Testis (tissue), 2 donors: ENCODE measurements at regions not wholly inside any gene's neighbourhood (a gene's known extent, or its start where the extent isn't known, plus 50 kb on each side); places are given as distances from the start of the nearest gene placed in this dataset.

Experiments
- DNase-seq: peaks from one replicate; pipeline ENCODE4 v3.0.0-alpha.2; 2019
- H3K27ac ChIP-seq, 2 donors: fragments of 200-600 bp; sonication (generic); one replicate each; pipeline ENCODE4 v1.5.1; 2019
- H3K27me3 ChIP-seq: fragments of 200-600 bp; sonication (generic); one replicate; pipeline ENCODE4 v1.5.1; 2019
- H3K36me3 ChIP-seq: fragments of 200-600 bp; sonication (generic); one replicate; pipeline ENCODE4 v1.5.1; 2017; ENCODE audit warnings: low read depth; ENCODE audit errors: missing control alignments
- H3K4me1 ChIP-seq: fragments of 200-600 bp; sonication (generic); one replicate; pipeline ENCODE4 v1.5.1; 2019
- H3K4me3 ChIP-seq, 2 donors: fragments of 200-600 bp; sonication (generic); one replicate each; pipeline ENCODE4 v1.5.1; 2017 to 2019
- H3K9me3 ChIP-seq: fragments of 200-600 bp; sonication (generic); one replicate; pipeline ENCODE4 v1.5.1; 2017
- POLR2A ChIP-seq: fragments of 450-650 bp; IDR thresholded peaks from one replicate; pipeline ENCODE4 v1.6.1; 2017; ENCODE audit warnings: antibody characterized with exemption, mild to moderate bottlenecking, moderate library complexity
- WGBS, 2 donors: methylation state at CpG; one replicate each; pipeline ENCODE4 v1.1.5; 2018; 5-methylcytosine and 5-hydroxymethylcytosine counted together
- intact Hi-C: fragments of 100-400 bp; cut with DNase I; formaldehyde crosslinking; loops from one replicate; pipeline ENCODE4 v1.15.1; 2023; ENCODE audit warnings: low total_unique reads
- TF ChIP-seq, protein P1 (sequence below), 3 experiments: fragments of 450-650 bp in 2 of 3; fragments of 200-600 bp in 1 of 3; sonication (generic) in 1 of 3; IDR thresholded peaks; one replicate each; pipeline ENCODE4 v1.5.1; 2016 to 2019; ENCODE audit warnings: antibody characterized with exemption in 3 of 3, mild to moderate bottlenecking in 2 of 3, moderate library complexity in 1 of 3

DNA sequence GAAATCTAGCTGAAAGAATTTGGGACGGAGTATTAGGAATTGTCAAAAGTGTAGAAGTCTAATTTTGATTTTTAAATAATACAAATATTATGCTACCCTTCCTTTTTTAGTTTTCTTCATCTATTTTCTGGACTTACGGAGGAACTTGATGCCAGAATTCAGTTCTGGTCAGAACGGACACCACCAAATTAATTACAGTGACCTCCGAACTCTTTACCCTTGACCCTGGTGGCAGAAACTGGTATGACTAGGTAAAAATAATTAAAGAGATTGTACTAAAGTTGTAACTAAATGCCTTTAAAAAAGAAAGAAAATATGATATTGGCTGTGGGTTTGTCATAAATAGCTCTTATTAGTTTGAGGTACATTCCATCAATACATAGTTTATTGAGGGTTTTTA, 751.1 kb upstream of the MAP3K7 start:
- no peak for DNase-seq
- Histone ChIP-seq H3K36me3 (no peaks in the 10 kb centered on the region), H3K27ac (no peak overlapping the region), H3K9me3 (no peaks in the 10 kb centered on the region), H3K27me3 (no peaks in the 10 kb centered on the region), H3K4me1 (no peaks in the 10 kb centered on the region), H3K4me3 (no peak overlapping the region)
- intact Hi-C loops: no loop called here
- TF ChIP-seq POLR2A: no peak
- TF ChIP-seq, protein P1, sequence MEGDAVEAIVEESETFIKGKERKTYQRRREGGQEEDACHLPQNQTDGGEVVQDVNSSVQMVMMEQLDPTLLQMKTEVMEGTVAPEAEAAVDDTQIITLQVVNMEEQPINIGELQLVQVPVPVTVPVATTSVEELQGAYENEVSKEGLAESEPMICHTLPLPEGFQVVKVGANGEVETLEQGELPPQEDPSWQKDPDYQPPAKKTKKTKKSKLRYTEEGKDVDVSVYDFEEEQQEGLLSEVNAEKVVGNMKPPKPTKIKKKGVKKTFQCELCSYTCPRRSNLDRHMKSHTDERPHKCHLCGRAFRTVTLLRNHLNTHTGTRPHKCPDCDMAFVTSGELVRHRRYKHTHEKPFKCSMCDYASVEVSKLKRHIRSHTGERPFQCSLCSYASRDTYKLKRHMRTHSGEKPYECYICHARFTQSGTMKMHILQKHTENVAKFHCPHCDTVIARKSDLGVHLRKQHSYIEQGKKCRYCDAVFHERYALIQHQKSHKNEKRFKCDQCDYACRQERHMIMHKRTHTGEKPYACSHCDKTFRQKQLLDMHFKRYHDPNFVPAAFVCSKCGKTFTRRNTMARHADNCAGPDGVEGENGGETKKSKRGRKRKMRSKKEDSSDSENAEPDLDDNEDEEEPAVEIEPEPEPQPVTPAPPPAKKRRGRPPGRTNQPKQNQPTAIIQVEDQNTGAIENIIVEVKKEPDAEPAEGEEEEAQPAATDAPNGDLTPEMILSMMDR (IDR thresholded peaks at IDR 0.05): peak in 2 of 3 experiments; percentile 2 to 61
- 92 to 94% methylated on average over 4 of the region's 4 CpGs for WGBS, 2 donors

DNA sequence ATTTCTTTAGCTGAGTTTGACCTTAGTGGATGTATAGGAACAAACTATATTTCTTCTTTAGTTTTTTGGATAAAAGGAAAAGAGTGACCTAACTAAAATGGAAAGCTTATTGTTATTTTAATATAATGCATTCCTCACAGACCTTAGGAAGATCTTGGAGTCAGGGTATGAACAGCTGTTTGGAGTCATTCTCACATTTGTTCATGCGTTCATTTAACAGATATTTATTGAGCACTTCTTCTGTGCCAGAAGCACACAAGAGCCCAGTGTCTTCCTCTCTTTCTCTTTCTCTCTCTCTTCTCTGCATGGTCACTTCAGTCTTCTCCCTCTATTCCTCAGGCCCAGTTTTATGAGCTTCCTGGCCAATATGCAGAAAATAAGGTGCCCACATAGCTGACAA, 744.0 kb upstream of the MAP3K7 start:
- intact Hi-C loops: no loop called here

DNA sequence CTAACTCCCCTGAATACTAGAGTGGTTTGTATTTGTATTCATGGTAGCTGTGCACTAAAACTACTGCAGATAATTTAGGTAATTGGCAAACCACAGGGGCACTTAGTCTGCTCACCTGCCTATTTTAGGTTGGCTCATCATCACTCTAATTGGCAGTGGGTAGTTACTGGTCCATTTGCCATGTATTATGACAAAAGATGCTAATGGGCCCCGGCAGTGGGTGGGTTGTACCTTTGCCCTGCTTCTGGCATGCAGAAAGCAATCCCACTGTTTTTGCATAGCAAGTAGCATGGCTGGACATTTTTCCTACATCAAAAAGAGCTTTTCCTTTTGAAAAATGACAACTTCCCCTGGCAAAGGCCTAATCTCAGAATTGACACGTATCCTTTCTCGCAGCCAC, 741.4 kb upstream of the MAP3K7 start:
- no peaks in the 10 kb centered on the region for H3K9me3 ChIP-seq
- TF ChIP-seq, protein P1 (IDR thresholded peaks at IDR 0.05): no peak
- no peak for TF ChIP-seq POLR2A
- H3K36me3 ChIP-seq: no peaks in the 10 kb centered on the region
- DNase-seq: no peak
- intact Hi-C loops: no loop called here
- no peaks in the 10 kb centered on the region for H3K27me3 ChIP-seq
- 92 to 94% methylated on average over 3 of the region's 3 CpGs for WGBS, 2 donors
- no peak overlapping the region for H3K4me3 ChIP-seq
- no peaks in the 10 kb centered on the region for H3K4me1 ChIP-seq
- H3K27ac ChIP-seq: no peak overlapping the region

More for the DNA sequence above, 744.0 kb upstream of the MAP3K7 start:
- DNase-seq: no peak
- H3K27me3 ChIP-seq: no peaks in the 10 kb centered on the region
- no peak overlapping the region for H3K27ac ChIP-seq
- H3K36me3 ChIP-seq: no peaks in the 10 kb centered on the region
- H3K4me3 ChIP-seq: no peak overlapping the region
- WGBS, 2 donors: 65 to 86% methylated on average over 1 of the region's 1 CpG
- H3K4me1 ChIP-seq: no peaks in the 10 kb centered on the region
- no peaks in the 10 kb centered on the region for H3K9me3 ChIP-seq
- TF ChIP-seq, protein P1 (IDR thresholded peaks at IDR 0.05): no peak
- TF ChIP-seq POLR2A: no peak

DNA sequence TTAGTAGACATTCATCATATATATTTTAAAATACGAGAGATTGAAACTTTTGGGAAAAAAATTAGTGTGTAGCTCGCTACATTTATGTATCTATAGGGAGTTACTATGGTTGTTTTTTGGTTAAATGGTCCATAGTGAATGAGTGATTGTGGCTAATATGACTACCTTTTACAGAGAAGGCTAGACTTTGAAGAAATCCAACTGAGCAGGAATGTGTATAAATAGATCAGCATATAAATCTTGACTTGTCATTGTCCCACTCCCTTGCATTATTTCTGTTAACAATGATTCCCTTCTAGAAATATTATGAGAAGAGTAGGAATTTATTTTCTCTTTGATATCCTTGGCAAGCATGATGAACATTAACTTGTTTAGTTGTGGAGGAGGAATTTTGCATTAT, 737.8 kb upstream of the MAP3K7 start:
- no peaks in the 10 kb centered on the region for H3K27me3 ChIP-seq
- intact Hi-C loops: no loop called here
- H3K27ac ChIP-seq: no peak overlapping the region
- no peaks in the 10 kb centered on the region for H3K36me3 ChIP-seq
- TF ChIP-seq, protein P1 (IDR thresholded peaks at IDR 0.05): no peak
- TF ChIP-seq POLR2A: no peak
- 95 to 96% methylated on average over 2 of the region's 2 CpGs for WGBS, 2 donors
- H3K4me3 ChIP-seq: no peak overlapping the region
- H3K9me3 ChIP-seq: no peaks in the 10 kb centered on the region
- DNase-seq: no peak
- H3K4me1 ChIP-seq: no peaks in the 10 kb centered on the region

DNA sequence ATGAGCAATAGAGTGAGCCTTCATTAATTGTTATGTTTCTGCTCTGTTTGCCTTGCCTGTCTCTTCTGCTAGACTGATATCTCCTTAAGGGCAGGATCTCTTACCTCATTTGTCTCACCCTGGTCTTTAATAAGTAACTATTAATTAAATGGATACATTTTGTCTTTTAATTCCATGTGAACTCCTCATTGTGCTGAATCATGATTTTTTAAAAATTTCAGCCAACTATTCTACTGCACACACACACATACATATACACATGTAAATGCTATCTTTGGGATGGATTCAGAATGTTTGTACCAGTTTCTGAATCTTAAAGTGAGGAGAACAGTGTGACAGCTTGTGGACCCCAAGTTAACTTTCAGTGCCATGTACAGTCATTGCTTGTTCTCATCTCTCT, 731.1 kb upstream of the MAP3K7 start:
- DNase-seq: no peak
- intact Hi-C loops: no loop called here
- TF ChIP-seq, protein P1 (IDR thresholded peaks at IDR 0.05): no peak
- no peak for TF ChIP-seq POLR2A

More for the DNA sequence above, 731.1 kb upstream of the MAP3K7 start:
- Histone ChIP-seq H3K27me3 (no peaks in the 10 kb centered on the region), H3K4me1 (no peaks in the 10 kb centered on the region), H3K9me3 (no peaks in the 10 kb centered on the region), H3K4me3 (no peak overlapping the region), H3K36me3 (no peaks in the 10 kb centered on the region), H3K27ac (no peak overlapping the region)
